ENCODE measurements at regions not wholly inside any gene's neighbourhood (a gene's known extent, or its start where the extent isn't known, plus 50 kb on each side); places are given as distances from the start of the nearest gene placed in this dataset.

GRCh38 chr17:77851921-77852320 is 106.6 kb upstream of the TNRC6C start:
- FAIRE-seq = no peak

More at GRCh38 chr17:77851921-77852320, 106.6 kb upstream of the TNRC6C start:
- ChIA-PET CTCF (ENCODE audit: partially characterized antibody) (interaction anchor here (1.2 kb wide), 1 partner anchor 40 kb away, joined by 3 read pairs; no protein-coding TSS in a partner anchor), POLR2A (ENCODE audit: partially characterized antibody) (interaction anchor here (0.6 kb wide), 1 partner anchor 1138 kb away, joined by 3 read pairs; no protein-coding TSS in a partner anchor)
- H4K91ac ChIP-seq (replicated peaks; ENCODE audit: insufficient read length, low read length) = no peak overlapping the region
- H3K27ac ChIP-seq (ENCODE audit: low read depth, low read length) = no peak overlapping the region
- no peaks in the 10 kb centered on the region for H3K9me3 ChIP-seq (ENCODE audit: insufficient read depth in 2 of 2, low read depth in 1 of 2, low read length in 1 of 2)
- WGBS, 2 experiments (ENCODE audit: extremely low coverage in 1 of 2, insufficient coverage in 1 of 2, insufficient read length in 1 of 2, insufficient replicate concordance in 2 of 2, low coverage in 1 of 2, low lambda C conversion rate in 2 of 2, missing lambda C conversion rate in 1 of 2) = 84% methylated on average over 5 of the region's 5 CpGs; no CpG with 5 or more reads in 1 of the 2 experiments
- H3K27me3 ChIP-seq (replicated peaks in 1 of 4; ENCODE audit: control insufficient read depth in 3 of 4, extremely low read depth in 1 of 4, insufficient read depth in 3 of 4, low read length in 3 of 4) = peaks cover 0 to 4% (median 0%) of the 10 kb centered on the region in 4 experiments; a peak in 2 of 7 replicates
- peaks cover 0 to 4% of the 10 kb centered on the region in 2 experiments for H4K20me1 ChIP-seq (replicated peaks in 1 of 2; ENCODE audit: control insufficient read depth in 1 of 2, insufficient read depth in 2 of 2, low read length in 2 of 2)
- H3K18ac ChIP-seq (ENCODE audit: extremely low read depth, low read length) = no peak overlapping the region
- no peak overlapping the region for H4K5ac ChIP-seq (ENCODE audit: insufficient read length, low read depth, low read length)
- no peak overlapping the region for H4K8ac ChIP-seq (ENCODE audit: extremely low read depth, insufficient read depth, low read length)
- H2AK5ac ChIP-seq (ENCODE audit: low read depth, low read length) = peak overlapping the region; percentile 20; the same call in 1 of the 2 replicates
- H3K79me1 ChIP-seq (ENCODE audit: low read depth, low read length) = no peaks in the 10 kb centered on the region
- H3K36me3 ChIP-seq (ENCODE audit: control insufficient read depth in 2 of 4, insufficient read depth in 4 of 4, low read length in 3 of 4) = no peaks in the 10 kb centered on the region; a peak in 1 of 8 replicates
- no peak overlapping the region for H3K23ac ChIP-seq (ENCODE audit: insufficient read length)
- no peak overlapping the region for H3K4me3 ChIP-seq (ENCODE audit: extremely low read depth in 1 of 4, insufficient read depth in 2 of 4, low read depth in 3 of 4, low read length in 4 of 4)
- peak overlapping the region; percentile 95; the same call in 1 of the 2 replicates for H2BK15ac ChIP-seq (ENCODE audit: low read length)
- H3K56ac ChIP-seq (replicated peaks; ENCODE audit: insufficient read length, low read depth, low read length) = peak overlapping the region; percentile 59
- H3K79me2 ChIP-seq (ENCODE audit: control insufficient read depth in 1 of 2, insufficient read depth in 2 of 2, low read length in 2 of 2) = no peaks in the 10 kb centered on the region
- TF ChIP-seq CTBP2 (IDR thresholded peaks at IDR 0.05; ENCODE audit: borderline replicate concordance, insufficient read depth, insufficient read length, low read length) = no peak
- TF ChIP-seq CBX5 (IDR thresholded peaks at IDR 0.05; ENCODE audit: low read depth, low read length) = no peak
- no peak for TF ChIP-seq USF2 (IDR thresholded peaks at IDR 0.05; ENCODE audit: low read length)
- TF ChIP-seq BRCA1 (IDR thresholded peaks at IDR 0.05; ENCODE audit: low read depth, low read length) = no peak
- no peak for TF ChIP-seq EGR1 (IDR thresholded peaks at IDR 0.05; ENCODE audit: borderline replicate concordance, low read depth, low read length)
- no peak for TF ChIP-seq KDM4A (IDR thresholded peaks at IDR 0.05; ENCODE audit: low read depth, low read length, severe bottlenecking)
- no peak for TF ChIP-seq YY1 (IDR thresholded peaks at IDR 0.05; ENCODE audit: low read depth, low read length)
- TF ChIP-seq PHF8 (conservative IDR thresholded peaks at IDR 0.05; ENCODE audit: low read depth, low read length) = no peak
- no peak for TF ChIP-seq EP300 (IDR thresholded peaks at IDR 0.05; ENCODE audit: borderline replicate concordance in 1 of 2, low read depth in 2 of 2, low read length in 2 of 2)
- TF ChIP-seq SP4 (IDR thresholded peaks at IDR 0.05; ENCODE audit: low read length) = no peak
- no peak for TF ChIP-seq HDAC2 (IDR thresholded peaks at IDR 0.05; ENCODE audit: borderline replicate concordance in 1 of 2, low read depth in 2 of 2, low read length in 2 of 2)
- H2BK5ac ChIP-seq (ENCODE audit: low read depth, low read length) = no peak overlapping the region
- peak overlapping the region; percentile 78 for H3K4ac ChIP-seq (replicated peaks; ENCODE audit: insufficient read length, low read depth, low read length)
- peak overlapping the region; percentile 10; the same call in 1 of the 2 replicates for H2BK12ac ChIP-seq (ENCODE audit: low read depth, low read length)
- no peak for DNase-seq (ENCODE audit: low read depth in 1 of 2, low spot score in 2 of 2)
- peak overlapping the region; percentile 33 for H2BK120ac ChIP-seq (replicated peaks; ENCODE audit: low read depth, low read length)
- H3K4me2 ChIP-seq (ENCODE audit: insufficient read depth in 1 of 2, low read depth in 2 of 2, low read length in 2 of 2) = no peak overlapping the region
- H3K4me1 ChIP-seq (replicated peaks in 1 of 4; ENCODE audit: control insufficient read depth in 3 of 4, insufficient read depth in 4 of 4, low read length in 3 of 4) = peaks cover 0 to 3% (median 0%) of the 10 kb centered on the region in 4 experiments; a peak in 1 of 7 replicates
- H3K23me2 ChIP-seq (ENCODE audit: low read depth, low read length) = peaks cover 8% of the 10 kb centered on the region; the same call in 1 of the 2 replicates
- no peak overlapping the region; a peak in 1 of 7 replicates for H3K9ac ChIP-seq (replicated peaks in 1 of 4; ENCODE audit: extremely low read depth in 1 of 4, low read depth in 3 of 4, low read length in 3 of 4)
- H2AFZ ChIP-seq (ENCODE audit: low read length) = no peak overlapping the region
- H2BK20ac ChIP-seq (ENCODE audit: low read length) = peak overlapping the region; percentile 97; the same call in 1 of the 2 replicates
- H3K14ac ChIP-seq (ENCODE audit: insufficient read length) = peak overlapping the region; percentile 99
